Panc1 (cell line): ENCODE measurements at regions not wholly inside any gene's neighbourhood (a gene's known extent, or its start where the extent isn't known, plus 50 kb on each side); places are given as distances from the start of the nearest gene placed in this dataset.

Experiments used
- ATAC-seq: fragments of 200-7000 bp; cut with Tn5 transposase; 2 replicates; pipeline ENCODE4 v1.9.1; 2020; ENCODE audit warnings: mild to moderate bottlenecking, moderate library complexity
- BruUV-seq: library from RNA; stranded (reverse); fragments of 400-500 nt; replicated peaks from 2 replicates; lab custom pipeline; 2021; lab: Mats Ljungman, UMichigan
- CTCF ChIA-PET: fragments of 300-600 bp; sonication (Branson Sonifier 250); formaldehyde crosslinking; loops from one replicate; lab custom pipeline; 2022; ENCODE audit warnings: antibody characterized with exemption; lab: Charles Lee
- POLR2A ChIA-PET: fragments of 300-600 bp; sonication (Branson Sonifier 250); formaldehyde crosslinking; loops from one replicate; lab custom pipeline; 2022; ENCODE audit warnings: antibody characterized with exemption; lab: Charles Lee
- DNase-seq: peaks from one replicate; pipeline ENCODE4 v3.0.0-alpha.2; 2010; ENCODE audit warnings: low read depth, low spot score
- H3K27ac ChIP-seq: 2 replicates; pipeline ENCODE4 v1.5.1; 2011; ENCODE audit warnings: mild to moderate bottlenecking, low read length, inconsistent platforms
- H3K27me3 ChIP-seq: fragments of 200-500 bp; sonication (Bioruptor generic); 2 replicates; pipeline ENCODE4 v1.6.0; 2014; ENCODE audit warnings: low read length, inconsistent platforms; ENCODE audit not compliant: control insufficient read depth, insufficient read depth
- H3K36me3 ChIP-seq: fragments of 200-500 bp; sonication (Bioruptor generic); 2 replicates; pipeline ENCODE4 v1.5.1; 2014; ENCODE audit warnings: inconsistent platforms, mild to moderate bottlenecking, low read length, moderate library complexity; ENCODE audit not compliant: control insufficient read depth, insufficient read depth
- H3K4me1 ChIP-seq: 2 replicates; pipeline ENCODE4 v1.5.1; 2011; ENCODE audit warnings: inconsistent platforms, mild to moderate bottlenecking, low read length, moderate library complexity; ENCODE audit not compliant: control insufficient read depth, insufficient read depth
- H3K4me3 ChIP-seq, 2 experiments: 2 replicates each; pipeline ENCODE4 v1.5.1; 2011 to 2012; ENCODE audit warnings: low read depth in 2 of 2, low read length in 2 of 2, mild to moderate bottlenecking in 2 of 2, inconsistent platforms in 1 of 2, moderate library complexity in 1 of 2
- H3K9me3 ChIP-seq: fragments of 200-500 bp; sonication (Bioruptor generic); 2 replicates; pipeline ENCODE4 v1.5.1; 2014; ENCODE audit warnings: low read depth, mild to moderate bottlenecking, inconsistent platforms, low read length, moderate library complexity; ENCODE audit not compliant: control insufficient read depth, insufficient read depth
- CTCF ChIP-seq: fragments of 450-650 bp; IDR thresholded peaks from 2 replicates; pipeline ENCODE4 v1.5.1; 2017; ENCODE audit warnings: mild to moderate bottlenecking
- POLR2AphosphoS5 ChIP-seq: IDR thresholded peaks from 2 replicates; pipeline ENCODE4 v1.6.1; 2012; ENCODE audit warnings: mild to moderate bottlenecking, low read depth, low read length, moderate library complexity
- REST ChIP-seq, 2 experiments: IDR thresholded peaks; 2 replicates each; pipeline ENCODE4 v1.6.1; 2011 to 2012; ENCODE audit warnings: low read depth in 2 of 2, control low read depth in 1 of 2, low read length in 1 of 2, mild to moderate bottlenecking in 1 of 2, moderate library complexity in 1 of 2; ENCODE audit not compliant: insufficient read depth in 1 of 2
- SIN3A ChIP-seq: IDR thresholded peaks from 2 replicates; pipeline ENCODE4 v1.6.1; 2012; ENCODE audit warnings: low read depth, mild to moderate bottlenecking, low read length, moderate library complexity, borderline replicate concordance; ENCODE audit not compliant: insufficient read depth
- TCF7L2 ChIP-seq: IDR thresholded peaks from 2 replicates; pipeline ENCODE4 v1.6.1; 2011; ENCODE audit warnings: mild to moderate bottlenecking, low read depth, low read length, inconsistent platforms
- in situ Hi-C: cut with HindIII; loops from 2 replicates; pipeline ENCODE4 v1.10.0; 2016; ENCODE audit warnings: low sequenced_read_pairs, low pct_unique_long_range_greater_than_20kb
- intact Hi-C: fragments of 100-400 bp; cut with micrococcal nuclease; formaldehyde crosslinking; loops from one replicate; pipeline ENCODE4 v1.10.0; 2022; ENCODE audit not compliant: unreplicated experiment

DNA sequence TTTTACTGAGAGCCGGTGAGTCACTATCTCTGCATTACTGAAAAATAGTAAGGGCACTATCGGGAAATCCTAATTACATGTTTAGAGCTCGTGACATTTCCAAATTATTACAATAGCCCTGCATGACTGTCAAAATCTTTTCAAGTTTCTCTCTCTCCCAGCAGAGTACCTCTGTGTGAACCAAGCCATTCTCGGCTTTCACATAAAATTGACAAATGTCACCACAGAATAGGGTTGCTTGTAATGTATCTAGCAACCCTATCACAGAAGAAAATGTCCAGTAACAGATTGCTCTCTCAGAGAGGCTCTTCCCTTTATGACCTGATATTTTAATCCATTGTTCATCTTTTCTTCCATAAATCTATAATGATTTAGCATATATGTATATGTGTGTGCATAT is 144.8 kb upstream of the GNPDA2 start:
- ChIA-PET CTCF (no interaction called here), POLR2A (no interaction called here)
- intact Hi-C loops: no loop called here
- TF ChIP-seq POLR2AphosphoS5 (no peak), SIN3A (no peak), CTCF (no peak), REST (IDR thresholded peaks at IDR 0.05; ENCODE audit: insufficient read depth in 1 of 2, low read depth in 2 of 2, low read length in 1 of 2) (no peak), TCF7L2 (no peak)
- no peak overlapping the region for H3K27ac ChIP-seq
- BruUV-seq: no TSS peak
- H3K9me3 ChIP-seq: no peaks in the 10 kb centered on the region
- DNase-seq: no peak
- H3K4me1 ChIP-seq: no peaks in the 10 kb centered on the region
- in situ Hi-C loops: no loop called here
- no peaks in the 10 kb centered on the region for H3K27me3 ChIP-seq
- ATAC-seq: no peak
- H3K36me3 ChIP-seq: no peaks in the 10 kb centered on the region
- no peak overlapping the region for H3K4me3 ChIP-seq

- H3K36me3 ChIP-seq: no peaks in the 10 kb centered on the region
- H3K27ac ChIP-seq: no peak overlapping the region
- H3K4me1 ChIP-seq: no peaks in the 10 kb centered on the region
- no peaks in the 10 kb centered on the region for H3K27me3 ChIP-seq
- BruUV-seq: no TSS peak
- in situ Hi-C loops (no loop called here), intact Hi-C loops (no loop called here)
- no peak for TF ChIP-seq REST (IDR thresholded peaks at IDR 0.05; ENCODE audit: insufficient read depth in 1 of 2, low read depth in 2 of 2, low read length in 1 of 2)
- TF ChIP-seq CTCF: no peak
- TF ChIP-seq TCF7L2: no peak
- no peak for TF ChIP-seq POLR2AphosphoS5
- no peak for TF ChIP-seq SIN3A
- no peak for ATAC-seq
- ChIA-PET POLR2A (no interaction called here), CTCF (no interaction called here)
- no peak for DNase-seq
- no peak overlapping the region for H3K4me3 ChIP-seq
- no peaks in the 10 kb centered on the region for H3K9me3 ChIP-seq
These were observed 143.6 kb upstream of the GNPDA2 start for GRCh38 chr4:44869985-44870384.
